Skeletal muscle tissue (tissue), 3 donors: ENCODE measurements at regions not wholly inside any gene's neighbourhood (a gene's known extent, or its start where the extent isn't known, plus 50 kb on each side); places are given as distances from the start of the nearest gene placed in this dataset.

ENCODE experiments used
- H3K27ac ChIP-seq: one replicate; pipeline ENCODE4 v1.7.0; 2013; ENCODE audit warnings: mild to moderate bottlenecking, low read depth, low read length, inconsistent platforms
- H3K27me3 ChIP-seq, 3 donors: one replicate each; pipeline ENCODE4 v1.7.0; 2013; ENCODE audit warnings: low read length in 3 of 3; ENCODE audit not compliant: control insufficient read depth in 3 of 3, insufficient read depth in 3 of 3
- H3K36me3 ChIP-seq, 3 donors: one replicate each; pipeline ENCODE4 v1.7.0; 2013; ENCODE audit warnings: low read length in 3 of 3; ENCODE audit not compliant: control insufficient read depth in 3 of 3, insufficient read depth in 3 of 3
- H3K4me1 ChIP-seq, 3 donors: one replicate each; pipeline ENCODE4 v1.7.0; 2013; ENCODE audit warnings: low read length in 3 of 3, mild to moderate bottlenecking in 3 of 3; ENCODE audit not compliant: control insufficient read depth in 3 of 3, insufficient read depth in 3 of 3
- H3K4me3 ChIP-seq, 3 donors: one replicate each; pipeline ENCODE4 v1.7.0; 2013; ENCODE audit warnings: low read length in 3 of 3
- H3K9ac ChIP-seq, 3 donors: one replicate each; pipeline ENCODE4 v1.7.0; 2013; ENCODE audit warnings: low read length in 3 of 3, mild to moderate bottlenecking in 3 of 3, moderate library complexity in 2 of 3, low read depth in 1 of 3
- H3K9me3 ChIP-seq, 3 donors: one replicate each; pipeline ENCODE4 v1.7.0; 2013; ENCODE audit warnings: low read length in 3 of 3; ENCODE audit not compliant: control insufficient read depth in 3 of 3
- donor health status: Osteomylitis.

GRCh38 chr4:3387154-3387942, 54.4 kb upstream of the HGFAC start:
- peak overlapping the region; percentile 66 for H3K27ac ChIP-seq
- H3K27me3 ChIP-seq, result no peaks in the 10 kb centered on the region
- H3K36me3 ChIP-seq, result no peaks in the 10 kb centered on the region
- H3K9ac ChIP-seq, result peak overlapping the region in 1 of 3 donors; percentile 45
- H3K4me1 ChIP-seq, result peaks cover 17 to 27% (median 17%) of the 10 kb centered on the region in 3 donors
- H3K4me3 ChIP-seq, result peak overlapping the region in 2 of 3 donors; percentile 29 to 41
- H3K9me3 ChIP-seq, result no peaks in the 10 kb centered on the region

DNA sequence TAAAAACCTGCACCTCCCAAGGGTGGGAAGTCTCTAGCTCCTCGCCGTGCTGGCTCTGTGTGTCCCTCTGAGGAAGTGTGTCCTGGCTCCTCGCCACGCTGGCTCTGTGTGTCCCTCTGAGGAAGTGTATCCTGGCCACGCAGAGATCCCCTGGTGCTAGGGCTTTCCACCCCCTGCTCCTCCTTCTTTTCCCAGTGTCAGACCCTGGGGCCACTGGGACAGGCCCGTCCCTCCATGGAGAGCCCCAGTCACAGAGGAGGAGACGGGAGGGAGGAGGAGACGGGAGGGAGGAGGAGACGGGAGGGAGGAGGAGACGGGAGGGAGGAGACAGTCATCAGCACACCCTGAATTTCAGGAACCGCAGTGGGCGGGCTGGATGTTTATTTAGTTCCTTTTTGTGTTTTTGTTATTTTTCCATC, 53.8 kb upstream of the HGFAC start:
- H3K36me3 ChIP-seq, result no peaks in the 10 kb centered on the region
- H3K27ac ChIP-seq, result peak overlapping the region; percentile 14
- peak overlapping the region; percentile 29 to 46 (median 41) for H3K4me3 ChIP-seq
- peak overlapping the region in 2 of 3 donors; percentile 3 to 45 for H3K9ac ChIP-seq
- H3K27me3 ChIP-seq, result no peaks in the 10 kb centered on the region
- no peaks in the 10 kb centered on the region for H3K9me3 ChIP-seq
- H3K4me1 ChIP-seq, result peaks cover 17 to 27% (median 17%) of the 10 kb centered on the region in 3 donors

DNA sequence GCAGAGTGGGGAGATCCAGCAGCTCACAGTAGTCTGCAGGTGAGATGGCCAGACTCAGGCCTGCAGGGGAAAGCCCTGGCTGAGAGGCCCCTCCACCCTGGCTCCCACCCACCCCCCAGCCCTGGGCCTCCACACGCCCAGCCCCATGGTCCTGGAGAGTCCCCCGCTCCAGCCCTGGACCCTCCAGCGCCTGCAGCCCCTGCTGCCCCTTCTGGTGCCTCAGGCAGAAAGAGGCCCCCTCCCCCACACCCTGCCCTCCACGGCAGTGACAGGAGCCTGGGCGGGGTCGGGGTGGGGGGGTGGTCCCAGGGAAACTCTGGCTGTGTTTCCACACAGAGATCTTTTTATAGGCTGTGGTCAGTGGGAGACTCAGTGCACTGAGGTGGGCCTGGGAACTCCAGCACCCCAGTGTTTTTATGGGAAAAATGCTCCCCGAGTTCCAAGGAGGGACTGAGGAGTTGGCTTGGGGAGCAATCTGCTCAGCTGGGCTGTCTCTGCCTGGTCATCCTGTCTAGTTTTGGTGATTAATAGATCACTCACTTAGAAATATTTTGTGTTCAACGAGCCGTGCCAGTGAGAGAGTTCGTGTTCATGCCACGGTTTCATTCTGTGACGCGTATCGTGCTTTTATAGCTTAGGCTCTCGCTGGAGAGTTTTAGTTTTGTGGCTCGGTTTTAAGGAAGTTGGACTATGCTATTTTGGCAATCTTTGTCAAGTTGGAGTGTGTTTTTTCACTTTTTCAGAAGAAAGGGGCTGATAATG, 53.1 kb upstream of the HGFAC start:
- Histone ChIP-seq H3K9ac (peak overlapping the region in 2 of 3 donors; percentile 27 to 47), H3K4me3 (peak overlapping the region in 1 of 3 donors; percentile 54), H3K27me3 (no peaks in the 10 kb centered on the region), H3K36me3 (no peaks in the 10 kb centered on the region), H3K4me1 (peaks cover 17 to 27% (median 17%) of the 10 kb centered on the region in 3 donors), H3K27ac (peak overlapping the region; percentile 14), H3K9me3 (no peaks in the 10 kb centered on the region)

DNA sequence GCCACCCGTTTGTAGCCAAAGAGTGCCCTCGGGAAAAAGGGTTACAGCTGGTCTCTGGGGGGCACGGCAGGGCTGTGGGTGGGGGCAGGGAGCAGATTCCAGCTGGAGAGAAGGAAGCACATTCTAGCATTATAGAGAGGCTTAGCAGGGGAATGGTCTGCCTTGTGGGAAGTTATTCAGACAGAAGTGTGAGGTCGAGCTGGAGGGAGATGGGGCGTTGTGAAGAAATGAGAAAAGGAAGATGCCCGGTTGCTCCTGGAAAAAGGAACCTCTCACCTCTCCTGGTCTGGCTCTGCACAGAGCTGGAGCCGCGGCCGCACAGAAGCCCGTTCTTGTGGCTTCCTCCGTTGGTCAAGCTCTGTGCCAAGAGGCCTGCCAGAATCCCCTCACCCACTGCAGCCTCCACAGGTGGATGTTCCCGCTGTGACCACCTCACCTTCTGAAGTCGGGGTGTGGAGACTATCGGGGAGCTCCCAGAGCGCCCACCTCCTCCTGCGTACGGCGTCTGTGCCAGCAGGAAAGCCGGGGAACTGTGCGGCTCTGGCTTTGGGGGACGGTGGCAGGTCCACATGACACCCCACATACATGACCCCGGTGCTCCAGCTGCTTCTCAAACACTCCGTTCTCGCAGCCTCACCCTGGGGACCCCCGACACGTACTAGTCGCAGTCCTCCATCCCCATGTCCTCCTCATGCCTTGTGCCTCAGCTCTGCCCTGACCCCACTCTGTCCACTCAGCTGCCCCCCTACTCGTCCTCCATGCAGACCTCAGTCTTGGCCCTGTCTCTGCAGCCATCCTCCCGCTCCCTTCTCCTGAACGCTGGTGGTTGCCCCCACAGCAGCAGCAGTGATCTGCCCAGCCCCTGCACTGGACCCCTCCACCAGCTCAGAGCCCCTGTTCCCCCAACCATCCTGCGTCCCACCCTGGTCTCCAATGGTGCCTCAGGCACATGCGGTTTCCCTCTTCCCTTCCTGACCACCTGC, 52.2 kb upstream of the HGFAC start:
- Histone ChIP-seq H3K27ac (peak overlapping the region; percentile 14), H3K9ac (peak overlapping the region in 1 of 3 donors; percentile 27), H3K4me3 (peak overlapping the region in 1 of 3 donors; percentile 54), H3K4me1 (peaks cover 17 to 27% (median 17%) of the 10 kb centered on the region in 3 donors), H3K9me3 (no peaks in the 10 kb centered on the region), H3K36me3 (no peaks in the 10 kb centered on the region), H3K27me3 (no peaks in the 10 kb centered on the region)

DNA sequence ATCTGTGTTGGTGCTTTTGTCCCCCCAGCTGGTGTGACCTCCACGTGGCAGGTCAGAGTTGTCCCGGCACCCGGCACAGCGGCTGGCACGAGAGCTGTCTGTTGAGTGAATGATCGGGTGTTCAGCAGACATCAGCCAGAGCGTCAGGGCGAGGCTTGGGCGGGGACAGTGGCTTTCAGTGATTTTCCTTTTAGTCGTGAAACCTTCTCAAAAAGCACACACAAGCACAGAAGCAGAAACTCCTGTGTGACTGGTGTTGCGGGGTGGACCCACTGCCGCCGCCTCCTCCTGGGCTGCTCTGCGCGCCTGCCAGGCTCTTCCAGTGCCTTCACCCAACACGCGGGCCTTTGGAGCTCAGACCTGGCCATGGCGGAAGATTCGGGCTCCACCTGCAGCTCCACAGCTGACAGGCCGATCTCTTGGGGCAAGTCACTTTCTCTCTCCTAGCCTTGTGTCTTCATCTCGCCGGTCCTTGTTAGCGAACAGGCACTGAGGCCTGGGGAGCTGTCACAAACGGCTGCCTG, 51.4 kb upstream of the HGFAC start:
- H3K27me3 ChIP-seq, result no peaks in the 10 kb centered on the region
- H3K27ac ChIP-seq, result no peak overlapping the region
- H3K9ac ChIP-seq, result no peak overlapping the region
- peaks cover 17 to 27% (median 17%) of the 10 kb centered on the region in 3 donors for H3K4me1 ChIP-seq
- no peaks in the 10 kb centered on the region for H3K36me3 ChIP-seq
- no peaks in the 10 kb centered on the region for H3K9me3 ChIP-seq
- no peak overlapping the region for H3K4me3 ChIP-seq

DNA sequence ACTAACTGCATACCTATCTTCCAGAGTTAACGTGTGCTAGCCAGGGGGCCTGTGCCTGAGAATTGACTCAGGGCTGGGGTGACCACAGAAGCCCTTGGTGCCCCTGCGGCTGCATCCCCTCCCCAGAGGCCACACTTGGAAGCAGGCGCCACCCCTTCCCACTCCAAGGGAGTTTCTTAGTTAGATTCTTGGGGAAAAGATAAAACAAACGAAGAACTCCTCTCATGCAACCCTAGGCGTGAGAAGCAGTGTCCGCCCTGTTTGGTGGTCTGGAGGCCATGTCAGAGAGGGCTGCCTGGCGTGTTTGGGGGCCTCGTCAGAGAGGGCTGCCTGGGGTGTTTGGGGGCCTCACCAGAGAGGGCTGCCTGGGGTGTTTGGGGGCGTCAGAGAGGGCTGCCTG, 50.3 kb upstream of the HGFAC start:
- no peaks in the 10 kb centered on the region for H3K27me3 ChIP-seq
- no peak overlapping the region for H3K4me3 ChIP-seq
- H3K9me3 ChIP-seq, result peaks cover 0 to 1% (median 0%) of the 10 kb centered on the region in 3 donors
- no peaks in the 10 kb centered on the region for H3K36me3 ChIP-seq
- peaks cover 13 to 22% (median 14%) of the 10 kb centered on the region in 3 donors for H3K4me1 ChIP-seq
- no peak overlapping the region for H3K9ac ChIP-seq
- no peak overlapping the region for H3K27ac ChIP-seq
